ENCODE measurements at regions not wholly inside any gene's neighbourhood (a gene's known extent, or its start where the extent isn't known, plus 50 kb on each side); places are given as distances from the start of the nearest gene placed in this dataset.
A peak's percentile ranks its signal among the peaks of the same experiment; 100 is the strongest.

DNA sequence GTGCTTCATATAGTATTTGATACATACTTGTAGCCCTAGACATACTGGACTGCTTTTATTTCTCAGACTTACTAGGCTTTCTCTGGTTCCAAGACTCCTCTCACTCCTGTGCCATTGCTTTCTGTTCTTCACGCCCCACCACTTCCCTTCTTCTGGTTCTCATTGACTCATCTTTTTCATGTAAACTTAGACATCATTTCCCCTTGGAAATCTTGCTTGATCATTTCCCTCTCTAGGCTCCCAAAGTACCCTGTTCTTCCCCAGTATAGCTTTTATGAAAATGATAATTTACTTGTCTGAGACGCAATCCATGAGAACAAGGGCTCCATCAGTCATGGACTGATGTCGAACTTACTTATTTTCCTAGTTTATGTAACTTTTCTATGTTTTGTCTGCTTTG is 83.5 kb downstream of the TLR4 start:
- H3K79me2 ChIP-seq (ENCODE audit: control insufficient read depth, insufficient read depth, low read length): no peaks in the 10 kb centered on the region
- no peaks in the 10 kb centered on the region for H4K20me1 ChIP-seq (ENCODE audit: control insufficient read depth, extremely low read depth, insufficient read depth, low read length)
- no peak for DNase-seq (ENCODE audit: low read depth in 2 of 2)

DNA sequence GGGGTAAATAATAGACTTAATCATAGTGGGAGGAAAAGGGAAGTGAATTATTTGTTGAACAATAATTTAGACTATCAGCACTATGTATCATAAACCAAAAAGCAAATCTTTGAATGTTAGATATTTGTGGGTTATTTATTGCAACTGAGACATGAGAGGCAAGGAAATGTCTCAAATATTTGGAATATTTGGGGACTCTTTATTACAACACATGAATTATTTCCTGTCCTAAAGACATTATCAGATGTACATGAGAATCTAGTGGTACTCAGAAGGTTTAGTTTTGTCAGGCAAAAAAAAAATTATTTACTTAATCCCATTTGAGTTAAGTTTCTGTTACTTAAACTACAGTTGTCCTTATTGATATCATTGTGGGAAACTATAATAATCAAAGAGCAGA is 91.1 kb downstream of the TLR4 start:
- no peak for DNase-seq (ENCODE audit: low read depth in 2 of 2)

More for the DNA sequence above, 83.5 kb downstream of the TLR4 start:
- Histone ChIP-seq H3K9me3 (ENCODE audit: control insufficient read depth, insufficient read depth, low read depth, low read length) (no peaks in the 10 kb centered on the region), H3K27ac (ENCODE audit: insufficient read depth, low read length) (no peak overlapping the region), H3K4me3 (replicated peaks in 1 of 4; ENCODE audit: control extremely low read depth in 1 of 4, insufficient read depth in 1 of 4, low read depth in 3 of 4, low read length in 4 of 4) (no peak overlapping the region), H3K36me3 (ENCODE audit: control insufficient read depth, insufficient read depth, low read length) (no peaks in the 10 kb centered on the region), H3K4me1 (ENCODE audit: control insufficient read depth, extremely low read depth, insufficient read depth, low read length) (peaks cover 3% of the 10 kb centered on the region), H3K27me3 (ENCODE audit: control insufficient read depth, insufficient read depth, low read length) (no peaks in the 10 kb centered on the region), H2AFZ (ENCODE audit: low read length) (no peak overlapping the region), H3K4me2 (ENCODE audit: extremely low read depth, insufficient read depth, low read length) (no peak overlapping the region), H3K9ac (ENCODE audit: insufficient read depth, low read length) (no peak overlapping the region)
- TF ChIP-seq, protein P1, sequence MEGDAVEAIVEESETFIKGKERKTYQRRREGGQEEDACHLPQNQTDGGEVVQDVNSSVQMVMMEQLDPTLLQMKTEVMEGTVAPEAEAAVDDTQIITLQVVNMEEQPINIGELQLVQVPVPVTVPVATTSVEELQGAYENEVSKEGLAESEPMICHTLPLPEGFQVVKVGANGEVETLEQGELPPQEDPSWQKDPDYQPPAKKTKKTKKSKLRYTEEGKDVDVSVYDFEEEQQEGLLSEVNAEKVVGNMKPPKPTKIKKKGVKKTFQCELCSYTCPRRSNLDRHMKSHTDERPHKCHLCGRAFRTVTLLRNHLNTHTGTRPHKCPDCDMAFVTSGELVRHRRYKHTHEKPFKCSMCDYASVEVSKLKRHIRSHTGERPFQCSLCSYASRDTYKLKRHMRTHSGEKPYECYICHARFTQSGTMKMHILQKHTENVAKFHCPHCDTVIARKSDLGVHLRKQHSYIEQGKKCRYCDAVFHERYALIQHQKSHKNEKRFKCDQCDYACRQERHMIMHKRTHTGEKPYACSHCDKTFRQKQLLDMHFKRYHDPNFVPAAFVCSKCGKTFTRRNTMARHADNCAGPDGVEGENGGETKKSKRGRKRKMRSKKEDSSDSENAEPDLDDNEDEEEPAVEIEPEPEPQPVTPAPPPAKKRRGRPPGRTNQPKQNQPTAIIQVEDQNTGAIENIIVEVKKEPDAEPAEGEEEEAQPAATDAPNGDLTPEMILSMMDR (conservative IDR thresholded peaks at IDR 0.05 in 1 of 2, IDR thresholded peaks at IDR 0.05 in 1 of 2; ENCODE audit: low read depth in 1 of 2, low read length in 2 of 2): no peak
- TF ChIP-seq EZH2 (IDR thresholded peaks at IDR 0.05; ENCODE audit: low read length, missing control alignments): no peak

DNA sequence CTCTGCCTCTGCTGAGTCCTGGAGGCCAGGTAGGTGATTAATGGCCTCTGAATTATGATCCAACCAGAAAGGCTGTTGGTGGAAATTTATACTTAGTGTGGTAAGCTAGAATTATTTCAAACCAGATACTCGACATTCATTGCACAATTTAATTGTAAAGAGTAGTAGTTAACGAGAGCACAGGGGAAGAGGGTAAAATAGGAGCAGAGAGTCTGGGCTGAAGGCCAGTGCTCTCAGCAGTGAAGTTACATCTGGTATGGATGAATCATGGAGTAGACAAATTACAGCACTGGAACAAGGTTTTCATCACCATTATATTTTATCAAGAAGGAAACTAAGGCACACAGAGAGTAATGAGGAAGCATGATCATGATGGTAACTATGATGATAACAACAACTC is 92.5 kb downstream of the TLR4 start:
- H3K9me3 ChIP-seq (ENCODE audit: control insufficient read depth, insufficient read depth, low read depth, low read length): no peaks in the 10 kb centered on the region
- H3K4me2 ChIP-seq (ENCODE audit: extremely low read depth, insufficient read depth, low read length): no peak overlapping the region
- H3K27me3 ChIP-seq (ENCODE audit: control insufficient read depth, insufficient read depth, low read length): no peaks in the 10 kb centered on the region
- TF ChIP-seq, protein P1 (conservative IDR thresholded peaks at IDR 0.05 in 1 of 2, IDR thresholded peaks at IDR 0.05 in 1 of 2; ENCODE audit: low read depth in 1 of 2, low read length in 2 of 2): no peak
- TF ChIP-seq EZH2 (IDR thresholded peaks at IDR 0.05; ENCODE audit: low read length, missing control alignments): no peak
- no peaks in the 10 kb centered on the region for H3K4me1 ChIP-seq (ENCODE audit: control insufficient read depth, extremely low read depth, insufficient read depth, low read length)
- peak in 1 of 2 donors; percentile 47 for DNase-seq (ENCODE audit: low read depth in 2 of 2)
- H3K36me3 ChIP-seq (ENCODE audit: control insufficient read depth, insufficient read depth, low read length): no peaks in the 10 kb centered on the region
- no peak overlapping the region for H3K9ac ChIP-seq (ENCODE audit: insufficient read depth, low read length)
- H3K79me2 ChIP-seq (ENCODE audit: control insufficient read depth, insufficient read depth, low read length): no peaks in the 10 kb centered on the region
- H4K20me1 ChIP-seq (ENCODE audit: control insufficient read depth, extremely low read depth, insufficient read depth, low read length): no peaks in the 10 kb centered on the region
- H3K27ac ChIP-seq (ENCODE audit: insufficient read depth, low read length): no peak overlapping the region
- H2AFZ ChIP-seq (ENCODE audit: low read length): no peak overlapping the region
- H3K4me3 ChIP-seq (replicated peaks in 1 of 4; ENCODE audit: control extremely low read depth in 1 of 4, insufficient read depth in 1 of 4, low read depth in 3 of 4, low read length in 4 of 4): no peak overlapping the region

More for the DNA sequence above, 91.1 kb downstream of the TLR4 start:
- H3K4me2 ChIP-seq (ENCODE audit: extremely low read depth, insufficient read depth, low read length): no peak overlapping the region
- H3K9me3 ChIP-seq (ENCODE audit: control insufficient read depth, insufficient read depth, low read depth, low read length): no peaks in the 10 kb centered on the region
- no peak overlapping the region for H3K4me3 ChIP-seq (replicated peaks in 1 of 4; ENCODE audit: control extremely low read depth in 1 of 4, insufficient read depth in 1 of 4, low read depth in 3 of 4, low read length in 4 of 4)
- H3K36me3 ChIP-seq (ENCODE audit: control insufficient read depth, insufficient read depth, low read length): no peaks in the 10 kb centered on the region
- TF ChIP-seq EZH2 (IDR thresholded peaks at IDR 0.05; ENCODE audit: low read length, missing control alignments): no peak
- TF ChIP-seq, protein P1 (conservative IDR thresholded peaks at IDR 0.05 in 1 of 2, IDR thresholded peaks at IDR 0.05 in 1 of 2; ENCODE audit: low read depth in 1 of 2, low read length in 2 of 2): no peak
- no peak overlapping the region for H3K27ac ChIP-seq (ENCODE audit: insufficient read depth, low read length)
- H3K79me2 ChIP-seq (ENCODE audit: control insufficient read depth, insufficient read depth, low read length): no peaks in the 10 kb centered on the region
- no peaks in the 10 kb centered on the region for H3K27me3 ChIP-seq (ENCODE audit: control insufficient read depth, insufficient read depth, low read length)
- no peak overlapping the region for H2AFZ ChIP-seq (ENCODE audit: low read length)
- no peak overlapping the region for H3K9ac ChIP-seq (ENCODE audit: insufficient read depth, low read length)
- H3K4me1 ChIP-seq (ENCODE audit: control insufficient read depth, extremely low read depth, insufficient read depth, low read length): no peaks in the 10 kb centered on the region
- H4K20me1 ChIP-seq (ENCODE audit: control insufficient read depth, extremely low read depth, insufficient read depth, low read length): no peaks in the 10 kb centered on the region
